SK-N-SH treated with all-trans-retinoic acid at 6 μM for 48 hours (cell line): ENCODE measurements at regions not wholly inside any gene's neighbourhood (a gene's known extent, or its start where the extent isn't known, plus 50 kb on each side); places are given as distances from the start of the nearest gene placed in this dataset.

ENCODE experiments used
- ATAC-seq: fragments of 200-7000 bp; cut with Tn5 transposase; 3 replicates; pipeline ENCODE4 v1.9.1; 2020; ENCODE audit warnings: mild to moderate bottlenecking, moderate library complexity
- ARNTL ChIP-seq: fragments of 450-650 bp; formaldehyde crosslinking; IDR thresholded peaks from 2 replicates; pipeline ENCODE4 v1.5.0; 2020; ENCODE audit warnings: low read depth, mild to moderate bottlenecking, moderate library complexity, borderline replicate concordance
- CSDC2 ChIP-seq: fragments of 250-450 bp; sonication (Bioruptor Pico); IDR thresholded peaks from 2 replicates; pipeline ENCODE4 v1.5.0; 2020; ENCODE audit warnings: mild to moderate bottlenecking, moderate library complexity
- GLIS3 ChIP-seq: fragments of 250-450 bp; sonication (Bioruptor Pico); IDR thresholded peaks from 2 replicates; pipeline ENCODE4 v1.5.0; 2020; ENCODE audit warnings: mild to moderate bottlenecking, moderate library complexity
- ISL1 ChIP-seq: fragments of 250-450 bp; sonication (Bioruptor Pico); IDR thresholded peaks from 2 replicates; pipeline ENCODE4 v2.1.2; 2022; ENCODE audit warnings: mild to moderate bottlenecking, moderate library complexity
- OSR1 ChIP-seq: fragments of 250-450 bp; sonication (Bioruptor Pico); IDR thresholded peaks from 2 replicates; pipeline ENCODE4 v1.8.0; 2022; ENCODE audit warnings: moderate library complexity, mild to moderate bottlenecking, inconsistent platforms
- PATZ1 ChIP-seq: fragments of 250-450 bp; sonication (Bioruptor Pico); IDR thresholded peaks from 2 replicates; pipeline ENCODE4 v1.8.0; 2020; ENCODE audit warnings: mild to moderate bottlenecking, moderate library complexity, borderline replicate concordance
- POU6F1 ChIP-seq: fragments of 250-450 bp; sonication (Bioruptor Pico); IDR thresholded peaks from 2 replicates; pipeline ENCODE4 v1.8.0; 2021; ENCODE audit warnings: low read depth, mild to moderate bottlenecking, moderate library complexity, borderline replicate concordance
- PPARA ChIP-seq: fragments of 250-450 bp; sonication (Bioruptor Pico); IDR thresholded peaks from 2 replicates; pipeline ENCODE4 v1.5.0; 2020; ENCODE audit warnings: mild to moderate bottlenecking, borderline replicate concordance
- RARB ChIP-seq: fragments of 250-450 bp; sonication (Bioruptor Pico); IDR thresholded peaks from 2 replicates; pipeline ENCODE4 v1.8.0; 2021; ENCODE audit warnings: mild to moderate bottlenecking, moderate library complexity
- SNAI2 ChIP-seq: fragments of 250-450 bp; sonication (Bioruptor Pico); IDR thresholded peaks from 2 replicates; pipeline ENCODE4 v1.5.0; 2020; ENCODE audit warnings: mild to moderate bottlenecking, moderate library complexity
- TCF4 ChIP-seq: fragments of 250-450 bp; sonication (Bioruptor Pico); IDR thresholded peaks from 2 replicates; pipeline ENCODE4 v1.8.0; 2021; ENCODE audit warnings: mild to moderate bottlenecking, moderate library complexity, borderline replicate concordance
- TOX ChIP-seq: fragments of 250-450 bp; sonication (Bioruptor Pico); IDR thresholded peaks from 2 replicates; pipeline ENCODE4 v1.8.0; 2021; ENCODE audit warnings: mild to moderate bottlenecking, moderate library complexity, borderline replicate concordance
- ZC3H10 ChIP-seq: fragments of 250-450 bp; sonication (Bioruptor Pico); IDR thresholded peaks from 2 replicates; pipeline ENCODE4 v1.5.1; 2021; ENCODE audit warnings: mild to moderate bottlenecking, moderate library complexity
- ZFP3 ChIP-seq: fragments of 250-450 bp; sonication (Bioruptor Pico); IDR thresholded peaks from 2 replicates; pipeline ENCODE4 v1.5.0; 2020; ENCODE audit warnings: mild to moderate bottlenecking, moderate library complexity
- ZFP30 ChIP-seq: fragments of 450-650 bp; formaldehyde crosslinking; IDR thresholded peaks from 2 replicates; pipeline ENCODE4 v1.5.0; 2022; ENCODE audit warnings: mild to moderate bottlenecking, moderate library complexity
- ZNF565 ChIP-seq: fragments of 450-650 bp; formaldehyde crosslinking; conservative IDR thresholded peaks from 2 replicates; pipeline ENCODE4 v1.5.0; 2020; ENCODE audit warnings: low read depth, mild to moderate bottlenecking, moderate library complexity
- ZNF70 ChIP-seq: fragments of 450-650 bp; formaldehyde crosslinking; IDR thresholded peaks from 2 replicates; pipeline ENCODE4 v1.5.0; 2020; ENCODE audit warnings: mild to moderate bottlenecking, moderate library complexity
- ZNF8 ChIP-seq: fragments of 450-650 bp; formaldehyde crosslinking; IDR thresholded peaks from 2 replicates; pipeline ENCODE4 v1.5.0; 2020; ENCODE audit warnings: mild to moderate bottlenecking, moderate library complexity
- TF ChIP-seq, protein P1 (sequence below): fragments of 250-450 bp; sonication (Bioruptor Pico); IDR thresholded peaks from 2 replicates; pipeline ENCODE4 v1.5.0; 2020; ENCODE audit warnings: mild to moderate bottlenecking, moderate library complexity
- TF ChIP-seq, protein P2 (sequence below): fragments of 250-450 bp; sonication (Bioruptor Pico); IDR thresholded peaks from 2 replicates; pipeline ENCODE4 v1.5.1; 2021; ENCODE audit warnings: mild to moderate bottlenecking, moderate library complexity

- no peak for ATAC-seq
- TF ChIP-seq ZNF565 (no peak), ISL1 (no peak), GLIS3 (CRISPR knock-in tag) (no peak), ZNF8 (CRISPR knock-in tag) (no peak), OSR1 (CRISPR knock-in tag) (no peak), SNAI2 (no peak), ZC3H10 (no peak)
Measured at GRCh38 chr18:10332452-10332851, 122.0 kb upstream of the APCDD1 start.

DNA sequence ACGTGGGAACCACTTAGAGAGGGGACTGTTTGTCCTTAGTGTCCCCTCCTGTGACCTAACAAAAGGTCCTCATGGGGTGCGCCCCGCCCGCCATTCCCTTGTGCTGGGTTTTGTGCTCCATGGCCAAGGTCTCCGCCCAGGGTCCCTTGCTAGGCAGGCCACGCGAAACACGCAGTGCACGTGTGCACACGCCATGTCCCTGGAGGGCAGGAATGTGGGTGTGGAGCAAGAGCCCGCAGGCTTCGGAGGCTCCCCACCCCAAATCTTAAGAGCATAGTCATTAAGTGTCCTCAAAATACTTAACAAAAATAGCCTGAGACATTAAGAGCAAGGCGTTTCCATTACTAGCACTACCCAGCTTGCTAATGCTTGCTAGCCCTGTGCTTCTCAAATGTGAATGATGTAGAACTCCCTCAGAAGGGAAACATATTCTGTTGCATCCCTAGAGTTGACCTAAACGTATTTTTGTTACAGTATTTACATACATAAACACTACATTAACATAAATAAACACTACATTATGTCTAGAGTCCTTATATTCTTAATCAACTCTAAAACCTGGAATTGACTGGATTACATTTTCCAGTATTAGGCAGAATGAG lies 117.6 kb upstream of the APCDD1 start:
- no peak for ATAC-seq

DNA sequence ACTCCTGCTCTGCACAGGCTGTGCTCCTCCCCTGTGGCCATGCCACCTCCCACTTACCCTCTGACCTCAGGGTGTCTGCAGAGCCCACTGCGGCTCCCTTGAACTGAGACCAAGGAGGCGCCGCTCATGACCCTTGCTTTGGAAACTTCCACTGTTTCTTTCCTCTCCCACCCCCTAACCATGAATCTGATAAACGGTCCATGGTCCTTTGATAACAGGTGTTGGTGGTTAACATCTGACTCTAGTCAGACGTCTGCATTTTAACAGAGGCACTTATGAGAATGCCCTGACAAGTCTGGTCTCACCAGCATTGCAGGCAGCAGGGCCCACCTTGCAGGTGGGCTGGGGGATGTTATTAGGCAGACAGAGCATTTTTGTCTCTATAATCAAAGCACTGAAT lies 113.6 kb upstream of the APCDD1 start:
- ATAC-seq, result no peak
- TF ChIP-seq ZNF70 (CRISPR knock-in tag) (no peak), POU6F1 (CRISPR knock-in tag) (no peak), ARNTL (CRISPR knock-in tag) (no peak), TCF4 (no peak), PATZ1 (CRISPR knock-in tag) (no peak), ZNF565 (no peak), ZFP3 (CRISPR knock-in tag) (no peak), OSR1 (CRISPR knock-in tag) (no peak), SNAI2 (no peak), ZFP30 (CRISPR knock-in tag) (no peak), CSDC2 (CRISPR knock-in tag) (no peak), GLIS3 (CRISPR knock-in tag) (no peak), ISL1 (no peak), PPARA (CRISPR knock-in tag) (no peak), TOX (CRISPR knock-in tag) (no peak), RARB (CRISPR knock-in tag) (no peak)
- TF ChIP-seq, protein P1, sequence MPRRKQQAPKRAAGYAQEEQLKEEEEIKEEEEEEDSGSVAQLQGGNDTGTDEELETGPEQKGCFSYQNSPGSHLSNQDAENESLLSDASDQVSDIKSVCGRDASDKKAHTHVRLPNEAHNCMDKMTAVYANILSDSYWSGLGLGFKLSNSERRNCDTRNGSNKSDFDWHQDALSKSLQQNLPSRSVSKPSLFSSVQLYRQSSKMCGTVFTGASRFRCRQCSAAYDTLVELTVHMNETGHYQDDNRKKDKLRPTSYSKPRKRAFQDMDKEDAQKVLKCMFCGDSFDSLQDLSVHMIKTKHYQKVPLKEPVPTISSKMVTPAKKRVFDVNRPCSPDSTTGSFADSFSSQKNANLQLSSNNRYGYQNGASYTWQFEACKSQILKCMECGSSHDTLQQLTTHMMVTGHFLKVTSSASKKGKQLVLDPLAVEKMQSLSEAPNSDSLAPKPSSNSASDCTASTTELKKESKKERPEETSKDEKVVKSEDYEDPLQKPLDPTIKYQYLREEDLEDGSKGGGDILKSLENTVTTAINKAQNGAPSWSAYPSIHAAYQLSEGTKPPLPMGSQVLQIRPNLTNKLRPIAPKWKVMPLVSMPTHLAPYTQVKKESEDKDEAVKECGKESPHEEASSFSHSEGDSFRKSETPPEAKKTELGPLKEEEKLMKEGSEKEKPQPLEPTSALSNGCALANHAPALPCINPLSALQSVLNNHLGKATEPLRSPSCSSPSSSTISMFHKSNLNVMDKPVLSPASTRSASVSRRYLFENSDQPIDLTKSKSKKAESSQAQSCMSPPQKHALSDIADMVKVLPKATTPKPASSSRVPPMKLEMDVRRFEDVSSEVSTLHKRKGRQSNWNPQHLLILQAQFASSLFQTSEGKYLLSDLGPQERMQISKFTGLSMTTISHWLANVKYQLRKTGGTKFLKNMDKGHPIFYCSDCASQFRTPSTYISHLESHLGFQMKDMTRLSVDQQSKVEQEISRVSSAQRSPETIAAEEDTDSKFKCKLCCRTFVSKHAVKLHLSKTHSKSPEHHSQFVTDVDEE (CRISPR knock-in tag), result no peak
- TF ChIP-seq, protein P2, sequence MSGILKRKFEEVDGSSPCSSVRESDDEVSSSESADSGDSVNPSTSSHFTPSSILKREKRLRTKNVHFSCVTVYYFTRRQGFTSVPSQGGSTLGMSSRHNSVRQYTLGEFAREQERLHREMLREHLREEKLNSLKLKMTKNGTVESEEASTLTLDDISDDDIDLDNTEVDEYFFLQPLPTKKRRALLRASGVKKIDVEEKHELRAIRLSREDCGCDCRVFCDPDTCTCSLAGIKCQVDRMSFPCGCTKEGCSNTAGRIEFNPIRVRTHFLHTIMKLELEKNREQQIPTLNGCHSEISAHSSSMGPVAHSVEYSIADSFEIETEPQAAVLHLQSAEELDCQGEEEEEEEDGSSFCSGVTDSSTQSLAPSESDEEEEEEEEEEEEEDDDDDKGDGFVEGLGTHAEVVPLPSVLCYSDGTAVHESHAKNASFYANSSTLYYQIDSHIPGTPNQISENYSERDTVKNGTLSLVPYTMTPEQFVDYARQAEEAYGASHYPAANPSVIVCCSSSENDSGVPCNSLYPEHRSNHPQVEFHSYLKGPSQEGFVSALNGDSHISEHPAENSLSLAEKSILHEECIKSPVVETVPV (CRISPR knock-in tag), result no peak

More for the DNA sequence above, 117.6 kb upstream of the APCDD1 start:
- TF ChIP-seq ZNF70 (CRISPR knock-in tag), result no peak
- no peak for TF ChIP-seq ARNTL (CRISPR knock-in tag)
- TF ChIP-seq, protein P1 (CRISPR knock-in tag), result no peak
- no peak for TF ChIP-seq RARB (CRISPR knock-in tag)
- no peak for TF ChIP-seq PPARA (CRISPR knock-in tag)
- no peak for TF ChIP-seq ISL1
- TF ChIP-seq ZNF565, result no peak
- TF ChIP-seq, all 23 proteins: peak for 0
